ENCODE measurements at regions not wholly inside any gene's neighbourhood (a gene's known extent, or its start where the extent isn't known, plus 50 kb on each side); places are given as distances from the start of the nearest gene placed in this dataset.
"Not testable (repeated sequence)": the region's sequence is repeated elsewhere in the genome, so short reads cannot be mapped to it uniquely, and the experiment has no call there.

DNA sequence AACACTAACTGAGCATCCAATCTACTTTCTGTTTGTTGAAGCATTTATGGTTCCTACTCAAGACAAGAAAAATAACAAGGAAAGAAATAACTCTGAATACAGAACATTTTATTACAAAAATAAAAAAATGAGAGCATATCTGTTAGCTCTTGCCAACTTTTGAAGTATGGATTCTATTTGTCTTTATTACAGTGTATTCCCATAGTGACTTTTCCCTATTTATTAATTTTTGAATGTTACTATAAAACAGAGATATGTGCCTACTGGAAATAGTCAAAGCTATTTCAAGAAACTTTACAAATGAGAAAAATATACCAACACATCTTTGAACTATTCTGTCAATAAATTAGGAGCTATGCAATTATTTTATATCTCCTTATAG is 153.0 kb downstream of the HLX start:
- DNase-seq (ENCODE audit: insufficient read length), result no peak
- FAIRE-seq, result no peak
- no peak for TF ChIP-seq POLR2A (IDR thresholded peaks at IDR 0.05; ENCODE audit: low read depth, low read length)
- TF ChIP-seq TAF1 (IDR thresholded peaks at IDR 0.05; ENCODE audit: borderline replicate concordance, low read depth, low read length), result no peak
- TF ChIP-seq POLR2AphosphoS5 (IDR thresholded peaks at IDR 0.05; ENCODE audit: low read depth, low read length), result no peak

DNA sequence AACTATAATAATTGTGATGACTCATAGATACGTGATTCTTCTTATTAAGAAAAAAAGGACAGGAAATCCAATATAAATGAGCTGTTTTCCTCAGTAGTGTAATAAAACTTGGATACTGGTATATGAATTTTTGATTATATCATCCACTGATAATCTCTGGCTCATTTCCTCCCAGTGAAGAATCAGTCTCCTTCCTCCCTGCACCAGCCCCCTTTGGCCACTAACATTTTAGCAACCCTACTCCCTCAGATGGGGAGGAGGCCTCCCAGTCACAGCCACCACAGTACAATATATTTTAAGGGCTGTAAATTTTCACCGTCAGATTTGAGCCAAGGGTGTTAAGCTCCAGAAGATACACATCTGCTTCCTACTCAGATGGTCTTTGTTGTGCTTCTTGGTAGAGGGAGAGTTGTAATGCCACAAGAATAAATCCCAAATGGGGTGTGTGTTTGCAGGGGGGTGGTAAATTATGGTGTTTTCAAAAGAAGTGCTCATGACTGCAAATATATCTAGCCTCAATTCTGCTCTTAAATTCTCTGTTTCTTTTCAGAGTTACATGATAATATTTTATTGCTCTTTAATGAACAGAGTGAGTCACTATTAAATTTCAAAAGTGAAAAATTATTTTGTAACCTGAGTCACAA is 153.5 kb downstream of the HLX start:
- DNase-seq (ENCODE audit: insufficient read length), result no peak
- FAIRE-seq, result no peak
- TF ChIP-seq POLR2A (IDR thresholded peaks at IDR 0.05; ENCODE audit: low read depth, low read length), result no peak

DNA sequence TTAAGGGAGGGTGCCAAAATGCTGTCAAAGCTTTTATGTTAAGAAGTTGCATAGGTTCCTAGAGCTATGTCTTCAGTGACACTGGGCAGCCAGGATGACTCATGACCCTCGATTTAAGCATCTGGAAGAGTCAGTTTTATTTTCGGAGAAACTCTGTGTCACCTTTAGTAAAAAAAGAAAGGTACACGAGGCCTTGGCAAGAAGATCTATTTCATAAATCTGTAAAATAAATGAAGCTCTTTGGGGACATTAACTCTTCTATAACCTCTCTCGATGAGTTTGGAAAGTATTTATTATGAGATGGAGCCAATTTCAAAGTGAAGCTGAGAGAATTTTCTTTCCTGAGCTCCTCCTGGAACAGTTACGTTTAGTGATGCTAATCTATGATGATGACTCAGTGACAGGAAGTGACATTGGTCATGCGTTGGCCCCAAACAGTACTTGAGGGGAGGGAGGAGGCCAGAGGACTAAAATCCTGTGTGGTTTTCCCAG is 156.5 kb downstream of the HLX start:
- no peak for TF ChIP-seq POLR2AphosphoS5 (IDR thresholded peaks at IDR 0.05; ENCODE audit: low read depth, low read length)
- TF ChIP-seq TAF1 (IDR thresholded peaks at IDR 0.05; ENCODE audit: borderline replicate concordance, low read depth, low read length), result no peak
- TF ChIP-seq POLR2A (IDR thresholded peaks at IDR 0.05; ENCODE audit: low read depth, low read length), result no peak
- DNase-seq (ENCODE audit: insufficient read length) (no peak), FAIRE-seq (no peak)

DNA sequence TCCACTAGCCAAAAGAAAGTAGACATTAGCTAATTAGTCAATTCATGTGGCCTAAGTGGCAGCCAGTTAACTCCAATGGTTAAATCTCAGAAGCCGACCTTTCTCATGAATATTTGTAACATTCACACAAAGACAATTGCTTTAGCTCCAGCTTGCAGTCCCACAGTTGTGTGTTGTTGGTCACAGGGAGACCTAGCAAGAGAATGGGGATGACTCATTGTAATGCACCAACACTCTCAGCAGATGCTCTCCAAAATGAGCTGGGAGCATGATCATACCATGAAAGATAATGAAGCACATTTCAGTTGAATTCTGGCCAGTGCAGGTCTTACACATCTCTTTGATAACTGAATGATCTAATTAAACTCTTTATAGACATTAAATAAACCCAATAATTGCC is 160.4 kb downstream of the HLX start:
- FAIRE-seq (no peak), DNase-seq (ENCODE audit: insufficient read length) (no peak)
- TF ChIP-seq POLR2A (IDR thresholded peaks at IDR 0.05; ENCODE audit: low read depth, low read length) (no peak), TAF1 (IDR thresholded peaks at IDR 0.05; ENCODE audit: borderline replicate concordance, low read depth, low read length) (no peak), POLR2AphosphoS5 (IDR thresholded peaks at IDR 0.05; ENCODE audit: low read depth, low read length) (no peak)

DNA sequence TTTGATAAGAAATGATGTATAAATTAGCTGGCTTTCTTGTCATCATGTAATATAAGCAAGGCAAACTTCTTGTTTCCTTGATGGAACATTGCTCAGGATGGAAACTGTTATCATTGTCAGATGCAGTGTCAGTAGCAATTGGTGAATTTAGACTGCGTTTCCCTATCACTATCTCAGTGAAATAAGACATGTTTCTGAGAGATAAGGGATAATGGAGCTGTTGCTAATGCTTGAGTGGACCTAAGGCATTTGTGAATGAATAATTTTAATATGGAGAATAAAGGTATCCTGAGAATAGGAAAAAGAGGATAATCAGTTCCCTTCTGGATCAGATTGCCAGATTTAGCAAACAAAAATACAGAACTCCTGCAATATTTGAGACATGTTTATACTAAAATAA is 160.9 kb downstream of the HLX start:
- DNase-seq (ENCODE audit: insufficient read length) (no peak), FAIRE-seq (no peak)
- TF ChIP-seq POLR2A (IDR thresholded peaks at IDR 0.05; ENCODE audit: low read depth, low read length) (no peak), POLR2AphosphoS5 (IDR thresholded peaks at IDR 0.05; ENCODE audit: low read depth, low read length) (no peak), TAF1 (IDR thresholded peaks at IDR 0.05; ENCODE audit: borderline replicate concordance, low read depth, low read length) (no peak)

DNA sequence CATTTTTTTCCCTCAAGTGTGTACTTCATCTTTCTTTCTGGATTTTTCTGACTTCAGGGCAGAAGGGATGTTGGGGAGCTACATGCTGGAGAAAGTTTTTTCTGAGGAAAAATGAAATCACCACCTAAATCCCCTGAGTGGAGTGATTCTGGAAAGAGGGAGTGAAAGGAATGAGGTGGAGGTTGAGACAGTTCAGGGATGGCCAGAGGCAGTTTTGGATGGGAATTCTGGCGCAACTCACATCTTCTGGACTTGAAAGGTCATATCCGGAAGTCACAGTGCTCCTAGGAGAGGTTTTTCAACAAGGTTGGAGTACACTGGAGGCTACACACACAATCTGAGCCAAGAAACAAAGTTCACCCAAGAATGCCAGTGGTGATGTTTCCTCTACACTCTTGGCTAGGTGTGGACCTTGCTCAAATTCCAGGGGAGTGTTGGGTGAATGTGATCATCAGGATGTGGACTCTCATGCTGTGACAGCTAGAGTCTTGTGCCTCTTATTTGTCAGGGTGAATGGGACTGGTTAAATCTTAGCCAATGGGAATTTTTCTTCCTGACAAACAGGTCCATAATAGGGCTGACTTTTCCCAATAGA is 161.5 kb downstream of the HLX start:
- TF ChIP-seq POLR2AphosphoS5 (IDR thresholded peaks at IDR 0.05; ENCODE audit: low read depth, low read length), result no peak
- no peak for TF ChIP-seq POLR2A (IDR thresholded peaks at IDR 0.05; ENCODE audit: low read depth, low read length)
- no peak for TF ChIP-seq TAF1 (IDR thresholded peaks at IDR 0.05; ENCODE audit: borderline replicate concordance, low read depth, low read length)
- FAIRE-seq (no peak), DNase-seq (ENCODE audit: insufficient read length) (no peak)

DNA sequence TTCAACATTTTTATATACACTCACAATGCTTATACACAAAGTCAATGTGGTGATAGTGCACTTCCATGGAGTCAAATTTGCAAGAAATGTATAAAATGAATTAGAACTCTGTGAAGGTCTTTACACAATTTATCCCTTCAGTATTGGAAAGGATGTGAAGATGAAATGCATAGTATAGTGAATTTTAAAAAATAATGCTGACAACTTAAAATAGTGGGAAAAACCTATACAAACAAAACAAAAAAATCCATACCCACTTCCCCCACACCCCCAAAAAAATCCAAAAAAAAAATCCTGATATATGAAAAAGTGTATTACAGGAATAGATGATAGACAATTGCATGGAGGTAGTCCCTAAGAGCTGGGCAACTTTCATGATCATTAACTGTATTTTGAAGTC is 165.3 kb downstream of the HLX start:
- no peak for TF ChIP-seq TAF1 (IDR thresholded peaks at IDR 0.05; ENCODE audit: borderline replicate concordance, low read depth, low read length)
- no peak for TF ChIP-seq POLR2AphosphoS5 (IDR thresholded peaks at IDR 0.05; ENCODE audit: low read depth, low read length)
- TF ChIP-seq POLR2A (IDR thresholded peaks at IDR 0.05; ENCODE audit: low read depth, low read length), result no peak
- FAIRE-seq (no peak), DNase-seq (ENCODE audit: insufficient read length) (no peak)

DNA sequence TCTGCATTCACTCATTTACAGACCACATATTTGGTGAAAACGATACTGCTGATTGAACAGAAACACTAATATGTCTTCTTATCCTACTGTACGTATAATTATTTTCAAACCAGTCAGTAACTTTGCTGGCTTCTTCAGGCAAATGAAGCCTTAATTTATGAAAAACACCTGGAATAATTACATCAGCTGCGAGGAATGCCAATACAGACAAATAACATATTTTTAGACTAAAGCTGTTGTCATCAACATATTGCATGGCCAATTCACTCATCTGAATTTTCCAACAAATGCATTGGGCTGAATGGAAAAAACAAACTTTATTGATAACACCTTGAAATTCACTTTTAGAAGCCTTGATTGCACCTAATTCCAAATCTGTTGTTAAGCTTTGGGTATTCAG is 165.9 kb downstream of the HLX start:
- no peak for FAIRE-seq
- DNase-seq (ENCODE audit: insufficient read length), result no peak
- TF ChIP-seq POLR2AphosphoS5 (IDR thresholded peaks at IDR 0.05; ENCODE audit: low read depth, low read length) (no peak), TAF1 (IDR thresholded peaks at IDR 0.05; ENCODE audit: borderline replicate concordance, low read depth, low read length) (no peak), POLR2A (IDR thresholded peaks at IDR 0.05; ENCODE audit: low read depth, low read length) (no peak)

DNA sequence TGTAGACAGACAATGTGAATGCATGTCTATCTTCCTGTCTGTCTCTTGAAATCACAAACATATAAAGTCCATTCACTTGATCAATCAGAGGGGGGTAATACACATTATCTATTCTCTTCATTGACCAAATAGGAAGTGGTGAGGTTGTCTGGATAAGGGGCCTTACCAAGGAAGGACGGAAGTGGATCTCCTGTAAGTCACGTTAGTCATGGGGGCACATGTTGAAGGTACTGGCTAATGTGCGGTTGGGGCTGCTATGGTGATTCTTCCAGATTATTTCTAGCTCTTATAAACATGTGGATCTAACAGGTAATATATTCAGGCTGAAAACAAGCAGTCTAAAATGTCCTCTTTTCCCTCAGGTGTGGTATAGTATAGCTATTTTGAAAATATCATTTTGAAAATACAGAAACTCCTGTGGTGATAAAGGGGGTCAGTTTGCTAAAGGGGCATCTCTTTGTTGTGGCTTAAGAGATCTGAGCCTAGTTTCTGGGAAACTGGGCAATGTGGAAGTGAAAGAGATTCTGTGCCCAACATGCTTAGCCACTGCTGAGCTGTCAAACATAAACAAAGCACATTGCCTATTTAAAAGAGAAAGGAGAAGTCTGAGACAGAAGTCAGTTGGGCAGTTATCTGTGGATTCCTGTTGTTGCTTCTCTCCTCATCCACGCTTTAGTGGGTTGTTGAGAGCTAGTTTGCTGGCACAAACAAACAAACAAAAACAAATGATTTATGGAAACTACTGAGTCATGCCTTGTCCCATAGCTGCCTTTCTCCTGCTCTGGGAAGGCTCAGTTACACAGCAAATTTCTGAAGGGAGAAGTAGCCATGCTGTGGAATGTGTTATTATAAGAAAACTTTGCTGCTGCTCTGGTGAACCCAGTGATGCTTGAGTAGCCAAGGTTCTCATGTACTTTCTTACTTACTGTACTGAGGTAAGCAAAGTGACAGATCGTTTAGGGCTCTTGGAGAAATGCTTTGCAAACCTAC is 166.9 kb downstream of the HLX start:
- FAIRE-seq (peak; percentile 82), DNase-seq (ENCODE audit: insufficient read length) (no peak)
- TF ChIP-seq POLR2A (IDR thresholded peaks at IDR 0.05; ENCODE audit: low read depth, low read length), result no peak
- TF ChIP-seq TAF1 (IDR thresholded peaks at IDR 0.05; ENCODE audit: borderline replicate concordance, low read depth, low read length), result no peak
- TF ChIP-seq POLR2AphosphoS5 (IDR thresholded peaks at IDR 0.05; ENCODE audit: low read depth, low read length), result no peak

DNA sequence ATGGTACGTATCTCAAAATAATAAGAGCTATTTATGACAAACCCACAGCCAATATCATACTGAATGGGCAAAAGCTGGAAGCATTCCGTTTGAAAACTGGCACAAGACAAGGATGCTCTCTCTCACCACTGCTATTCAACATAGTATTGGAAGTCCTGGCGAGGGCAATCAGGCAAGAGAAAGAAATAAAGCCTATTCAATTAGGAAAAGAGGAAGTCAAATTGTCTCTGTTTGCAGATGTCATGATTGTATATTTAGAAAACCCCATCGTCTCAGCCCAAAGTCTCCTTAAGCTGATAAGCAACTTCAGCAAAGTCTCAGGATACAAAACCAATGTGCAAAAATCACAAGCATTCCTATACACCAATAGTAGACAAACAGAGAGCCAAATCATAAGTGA is 172.1 kb downstream of the HLX start:
- not testable (repeated sequence) for DNase-seq (ENCODE audit: insufficient read length); FAIRE-seq

DNA sequence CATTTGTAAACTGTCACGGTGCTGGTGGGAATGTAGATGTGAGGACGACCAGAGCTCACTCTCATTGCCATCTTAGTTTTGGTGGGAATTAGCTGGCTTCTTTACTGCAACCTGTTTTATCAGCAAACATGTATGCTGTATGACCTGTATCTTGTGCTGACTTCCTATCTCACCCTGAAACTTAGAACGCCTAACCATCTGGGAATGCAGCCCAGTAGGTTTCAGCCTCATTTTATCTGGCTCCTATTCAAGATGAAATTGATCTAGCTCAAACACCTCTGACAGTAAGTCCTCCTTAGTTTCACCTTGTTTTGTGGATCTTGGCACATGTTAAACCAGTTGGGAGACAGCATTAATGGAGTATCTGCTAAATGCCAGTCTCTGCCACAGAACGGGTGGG is 174.6 kb downstream of the HLX start:
- no peak for DNase-seq (ENCODE audit: insufficient read length)
- FAIRE-seq, result no peak
- no peak for TF ChIP-seq TAF1 (IDR thresholded peaks at IDR 0.05; ENCODE audit: borderline replicate concordance, low read depth, low read length)
- no peak for TF ChIP-seq POLR2A (IDR thresholded peaks at IDR 0.05; ENCODE audit: low read depth, low read length)
- no peak for TF ChIP-seq POLR2AphosphoS5 (IDR thresholded peaks at IDR 0.05; ENCODE audit: low read depth, low read length)

DNA sequence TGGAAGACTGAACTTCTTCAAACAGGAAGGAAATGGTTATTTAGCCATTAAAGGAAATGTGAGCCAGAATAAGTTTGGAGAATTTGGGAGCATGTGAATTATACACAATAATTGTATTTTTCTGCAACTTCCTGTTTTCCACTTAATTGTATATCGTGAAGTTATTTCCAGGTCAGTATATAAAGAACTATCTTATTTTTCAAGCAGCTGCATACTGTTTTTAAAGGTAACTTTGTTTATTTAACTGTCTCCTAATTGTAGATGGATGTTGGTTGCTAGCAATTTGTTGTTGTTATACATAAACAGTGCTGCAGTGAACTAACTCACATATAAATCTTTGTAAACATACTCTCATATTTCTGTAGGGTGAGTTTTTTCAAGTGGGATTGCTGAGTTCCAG is 180.3 kb downstream of the HLX start:
- no peak for DNase-seq (ENCODE audit: insufficient read length)
- no peak for FAIRE-seq

More for the DNA sequence above, 180.3 kb downstream of the HLX start:
- TF ChIP-seq POLR2A (IDR thresholded peaks at IDR 0.05; ENCODE audit: low read depth, low read length), result no peak
- no peak for TF ChIP-seq TAF1 (IDR thresholded peaks at IDR 0.05; ENCODE audit: borderline replicate concordance, low read depth, low read length)
- TF ChIP-seq POLR2AphosphoS5 (IDR thresholded peaks at IDR 0.05; ENCODE audit: low read depth, low read length), result no peak
